GM19468 (cell line): ENCODE measurements at regions not wholly inside any gene's neighbourhood (a gene's known extent, or its start where the extent isn't known, plus 50 kb on each side); places are given as distances from the start of the nearest gene placed in this dataset.

Experiments
- ATAC-seq: cut with Tn5 transposase; IDR thresholded peaks from one replicate; pipeline ENCODE4 v1.9.1; 2021; ENCODE audit warnings: mild to moderate bottlenecking, moderate library complexity, moderate number of reproducible peaks; ENCODE audit not compliant: unreplicated experiment; ENCODE audit errors: extremely low read depth

DNA sequence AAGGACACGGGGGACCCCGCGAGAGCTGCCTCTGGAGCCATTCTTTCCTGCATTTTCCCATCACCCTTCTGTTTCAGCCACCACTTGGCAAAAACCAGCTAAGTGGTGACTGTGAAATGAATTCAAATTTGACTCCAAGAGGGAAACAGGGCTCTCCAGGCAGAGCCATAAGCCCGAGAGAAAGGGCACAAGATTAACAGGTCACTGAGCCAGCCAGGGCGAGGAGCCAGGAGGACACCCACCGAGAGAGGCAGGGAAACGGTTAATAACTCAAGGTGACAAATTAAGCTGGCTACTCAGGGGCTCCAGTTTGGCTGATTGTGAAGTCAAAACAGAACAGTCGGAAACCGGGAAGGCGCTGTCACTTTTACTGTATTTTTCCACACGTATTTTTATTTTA lies 67.8 kb upstream of the SOX9 start:
- ATAC-seq: no peak

DNA sequence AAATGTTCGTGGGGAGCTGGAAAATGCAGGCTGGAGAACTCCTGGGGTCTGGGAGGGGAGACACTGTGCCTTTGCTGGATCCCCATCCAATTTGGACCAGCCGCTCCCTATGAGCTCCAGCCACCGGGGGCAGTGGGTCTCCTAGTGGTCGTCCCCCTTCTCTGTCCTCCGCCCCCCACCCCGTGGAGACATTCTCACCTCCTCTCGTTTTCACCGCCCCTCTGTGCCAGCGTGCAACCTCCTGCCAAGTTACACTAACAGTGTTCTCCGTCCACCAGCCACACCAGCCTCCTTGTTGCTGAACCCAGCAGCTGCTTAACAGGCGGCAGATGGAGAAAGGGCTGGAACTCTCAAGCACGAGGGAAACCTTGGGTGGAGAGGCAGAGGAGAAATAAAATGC lies 67.4 kb upstream of the SOX9 start:
- no peak for ATAC-seq

DNA sequence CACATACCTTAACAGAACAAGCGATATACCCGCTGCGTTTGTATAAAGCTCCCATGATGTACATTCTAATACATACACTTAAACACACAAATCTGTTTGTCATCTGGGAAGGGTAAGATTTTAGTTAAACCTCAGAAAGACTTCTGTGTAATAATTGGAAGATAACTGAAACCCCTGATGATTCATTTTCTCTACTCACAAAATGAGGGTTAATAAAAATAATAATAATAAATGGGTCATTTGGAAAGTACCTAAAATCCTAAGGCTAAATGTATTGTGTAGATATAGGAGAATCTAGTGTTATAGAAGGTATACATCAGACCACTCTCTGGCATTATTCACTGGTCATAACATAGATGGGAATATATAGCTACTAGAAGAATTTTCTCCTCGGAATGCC lies 64.7 kb upstream of the SOX9 start:
- ATAC-seq: no peak

DNA sequence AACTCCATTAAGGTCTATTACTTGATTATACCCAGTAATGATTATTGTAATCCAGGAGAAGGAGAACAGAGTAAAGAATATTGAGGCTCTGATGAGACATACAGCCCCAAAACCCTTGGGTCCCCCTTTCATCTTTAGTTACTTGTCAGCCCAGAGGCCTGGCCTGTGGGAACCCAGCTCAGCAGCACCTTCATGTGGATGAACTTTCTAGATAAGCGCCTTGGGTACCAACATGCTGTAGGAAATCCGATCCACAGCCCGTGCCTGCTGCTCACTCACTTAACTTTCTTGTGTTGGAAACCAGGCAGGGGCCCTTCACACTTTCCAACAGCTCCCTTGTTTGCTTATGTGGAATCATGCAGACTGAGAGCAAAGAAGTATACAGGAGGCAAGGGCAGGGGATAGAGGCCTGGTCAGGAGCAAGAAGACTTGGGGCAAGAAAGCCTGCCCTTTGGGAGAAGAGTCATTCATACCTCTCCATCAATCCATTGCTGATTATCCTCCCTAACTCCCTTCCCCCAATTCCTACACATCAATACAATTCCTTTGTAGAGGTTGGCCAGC lies 64.0 kb upstream of the SOX9 start:
- no peak for ATAC-seq

DNA sequence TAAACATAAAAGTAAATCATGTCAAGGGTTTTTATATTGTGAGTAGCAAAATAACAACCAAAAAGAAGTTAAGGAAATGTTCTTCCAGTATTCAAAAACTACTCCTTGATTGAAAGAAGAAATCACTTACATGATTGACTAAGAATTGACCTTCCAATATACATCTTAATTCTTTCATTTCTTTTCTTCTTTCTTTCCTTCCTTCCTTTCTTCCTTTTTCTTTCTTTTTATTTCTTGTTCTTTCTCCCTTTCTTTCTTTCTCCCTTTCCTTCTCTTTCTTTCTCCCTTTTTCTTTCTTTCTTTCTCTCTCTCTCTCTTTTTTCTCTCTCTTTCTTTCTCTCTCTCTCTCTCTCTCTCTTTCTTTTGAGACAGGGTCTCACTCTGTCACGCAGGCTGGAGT lies 60.7 kb upstream of the SOX9 start:
- no peak for ATAC-seq

DNA sequence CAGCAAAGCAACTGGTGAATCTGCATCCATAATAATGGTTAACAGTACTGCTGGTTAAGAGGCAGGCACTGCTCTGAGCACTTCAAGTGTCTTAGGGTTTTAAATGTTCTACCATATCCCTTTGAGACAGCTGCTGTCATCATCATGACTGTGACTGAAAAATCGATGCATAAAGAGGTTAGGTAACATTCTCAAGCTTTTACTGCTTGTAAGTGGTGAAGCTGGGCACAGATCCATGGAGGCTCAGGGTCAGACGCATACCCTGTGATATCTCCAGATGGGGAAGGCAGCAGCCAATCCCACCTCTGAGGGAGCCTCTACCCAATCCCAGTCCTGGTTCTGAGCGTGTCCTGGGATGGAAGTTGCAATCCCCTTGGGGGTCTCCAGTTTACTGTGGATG lies 57.6 kb upstream of the SOX9 start:
- ATAC-seq: no peak

DNA sequence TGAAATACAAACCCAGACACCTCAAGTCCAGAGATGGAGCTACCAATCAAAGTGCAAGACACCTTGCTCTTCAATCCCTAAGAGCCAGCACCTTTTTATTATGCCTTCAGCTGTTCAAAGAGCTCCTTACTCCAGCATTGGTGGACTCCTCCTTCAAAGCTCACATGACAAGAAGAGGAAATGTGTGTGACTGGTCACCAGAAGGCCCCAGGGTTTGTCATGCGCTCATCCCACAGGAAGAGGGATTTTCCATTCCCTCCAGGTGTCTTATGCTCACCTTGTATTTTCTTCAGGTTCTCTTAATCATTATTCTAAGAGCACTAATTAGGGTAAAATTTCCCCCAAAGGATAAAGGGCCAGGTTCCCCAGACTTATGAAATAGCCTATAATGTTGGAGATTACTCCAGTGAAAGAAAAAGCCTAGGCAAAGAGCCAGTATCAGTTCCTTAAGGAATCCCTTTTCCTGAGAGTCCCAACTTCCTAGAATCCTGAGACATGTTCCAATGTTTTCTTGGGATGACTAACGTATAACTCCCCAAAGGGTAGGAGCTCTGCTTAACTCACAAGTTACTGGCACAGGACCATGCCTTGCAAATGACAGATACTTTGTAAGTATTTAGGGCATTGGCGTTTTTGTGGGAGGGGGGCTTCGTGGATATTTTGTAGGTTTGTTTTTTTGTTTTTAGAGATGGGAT lies 56.9 kb upstream of the SOX9 start:
- no peak for ATAC-seq

DNA sequence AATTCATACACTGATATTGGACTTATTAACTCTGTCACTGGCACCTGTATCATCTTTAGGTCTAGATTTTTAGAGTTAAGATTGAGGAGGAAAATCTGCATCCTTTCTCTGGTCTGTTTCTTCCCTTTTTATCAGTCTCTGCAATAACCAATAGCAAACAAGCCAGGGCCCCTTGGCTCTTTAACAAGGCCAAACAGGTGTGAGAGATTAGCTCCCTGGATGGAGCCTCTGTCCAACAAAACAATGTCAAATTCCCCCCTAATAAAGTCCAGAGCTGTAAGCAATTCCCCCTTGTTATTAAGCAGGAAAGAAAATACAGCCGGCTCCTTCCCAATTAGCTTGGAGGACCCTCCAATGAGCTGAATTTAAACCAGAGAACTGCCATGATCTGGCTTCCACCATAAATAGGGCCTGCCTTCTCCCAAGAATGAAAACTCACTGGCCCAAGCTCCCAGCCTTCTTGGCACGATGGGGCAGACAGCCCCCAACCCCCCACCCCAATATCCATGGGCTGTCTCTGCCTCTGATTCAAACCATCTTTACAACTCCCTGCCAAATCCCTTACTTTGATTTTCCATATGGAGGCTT lies 56.1 kb upstream of the SOX9 start:
- no peak for ATAC-seq

DNA sequence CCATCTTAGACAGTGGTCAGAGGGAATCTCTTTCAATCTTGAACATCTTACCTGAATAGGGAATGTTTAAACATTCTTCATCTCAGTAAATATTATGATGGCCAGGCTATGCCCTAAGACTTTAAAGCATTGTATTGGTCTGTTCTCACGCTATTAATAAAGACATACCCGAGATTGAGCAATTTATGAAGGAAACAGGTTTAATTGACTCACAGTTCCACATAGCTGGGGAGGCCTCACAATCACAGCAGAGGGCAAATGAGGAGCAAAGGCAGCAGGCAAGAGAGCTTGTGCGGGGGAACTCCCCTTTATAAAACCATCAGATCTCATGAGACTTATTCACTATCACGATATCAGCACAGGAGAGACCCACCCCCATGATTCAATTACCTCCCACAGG lies 55.3 kb upstream of the SOX9 start:
- ATAC-seq: no peak

DNA sequence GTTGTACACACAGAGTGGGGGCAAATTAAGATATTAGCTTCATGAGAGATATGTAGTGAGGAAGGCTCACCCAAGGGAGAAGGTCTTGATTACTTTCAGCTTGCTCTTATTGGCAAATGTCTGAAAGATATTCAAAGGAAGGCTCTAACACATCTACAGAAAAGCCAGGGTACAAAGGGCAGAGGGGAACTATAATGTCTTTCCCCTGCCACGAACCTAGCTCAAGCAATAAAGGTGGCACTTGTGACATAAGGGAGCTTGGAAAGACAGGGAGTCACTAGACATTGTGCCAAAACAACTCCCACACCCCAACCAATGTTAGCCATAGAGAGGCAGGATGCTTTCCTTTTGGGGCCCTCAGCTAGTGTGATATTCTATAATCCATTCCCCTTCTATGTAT lies 52.2 kb upstream of the SOX9 start:
- ATAC-seq: no peak

DNA sequence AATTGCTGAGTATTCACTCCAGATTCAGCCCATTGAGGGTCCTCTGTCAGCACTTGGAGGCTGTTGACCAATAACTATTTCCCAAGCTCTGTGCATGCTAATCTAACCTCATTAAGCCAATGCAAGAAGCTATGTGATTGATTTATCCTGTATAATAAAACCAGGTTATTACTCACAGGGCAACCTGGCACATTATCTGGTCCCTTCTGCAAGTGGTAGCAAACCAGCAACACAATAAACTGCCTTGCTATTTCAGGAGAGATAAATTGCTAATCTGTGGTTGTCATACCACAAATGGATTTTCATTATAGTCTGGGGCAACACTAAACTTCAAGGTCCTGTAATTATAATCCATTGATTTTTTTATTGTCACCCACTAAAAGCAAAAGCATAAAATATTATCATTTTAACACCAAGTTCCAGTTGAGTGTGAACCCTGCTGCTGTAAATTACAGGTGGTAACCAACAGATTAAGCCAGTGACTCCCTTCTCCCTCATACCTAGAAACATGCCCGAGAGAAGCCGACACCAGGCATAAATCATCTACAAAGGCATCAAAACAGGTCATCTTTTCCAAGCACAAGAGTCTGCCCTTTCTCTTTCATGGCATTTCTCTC lies 51.1 kb upstream of the SOX9 start:
- ATAC-seq: no peak
